ENCODE measurements at regions not wholly inside any gene's neighbourhood (a gene's known extent, or its start where the extent isn't known, plus 50 kb on each side); places are given as distances from the start of the nearest gene placed in this dataset.
"Not testable (repeated sequence)": the region's sequence is repeated elsewhere in the genome, so short reads cannot be mapped to it uniquely, and the experiment has no call there.

- not testable (repeated sequence) for TF ChIP-seq EZH2 (IDR thresholded peaks at IDR 0.05; ENCODE audit: insufficient read depth, poor library complexity, severe bottlenecking); EZH2phosphoT487 (IDR thresholded peaks at IDR 0.05; ENCODE audit: insufficient read depth, low read depth)
These were observed 375.1 kb downstream of the ZNF33B start for GRCh38 chr10:42263259-42263658.

All from GM23248 (cell line).